K562 (cell line): ENCODE measurements at regions not wholly inside any gene's neighbourhood (a gene's known extent, or its start where the extent isn't known, plus 50 kb on each side); places are given as distances from the start of the nearest gene placed in this dataset.

Experiments
- CBX3 ChIP-seq, 2 experiments: IDR thresholded peaks; 1 replicate in 1 of 2; 2 replicates in 1 of 2; pipeline ENCODE4 v1.6.1; 2012; ENCODE audit warnings: inconsistent platforms in 2 of 2, low read length in 2 of 2, borderline replicate concordance in 1 of 2, control low read depth in 1 of 2
- DACH1 ChIP-seq: fragments of 450-650 bp; IDR thresholded peaks from 2 replicates; pipeline ENCODE4 v1.6.1; 2018; ENCODE audit not compliant: partially characterized antibody
- NBN ChIP-seq: fragments of 450-650 bp; IDR thresholded peaks from 2 replicates; pipeline ENCODE4 v1.6.1; 2016; ENCODE audit warnings: low read depth, mild to moderate bottlenecking
- NONO ChIP-seq, 2 experiments: fragments of 200-400 bp in 1 of 2; fragments of 450-650 bp in 1 of 2; formaldehyde crosslinking in 1 of 2; IDR thresholded peaks; 2 replicates each; pipeline ENCODE4 v1.6.1; 2017; ENCODE audit warnings: low read depth in 2 of 2, mild to moderate bottlenecking in 2 of 2, moderate library complexity in 2 of 2, low read length in 1 of 2
- ZC3H8 ChIP-seq: fragments of 450-650 bp; IDR thresholded peaks from 2 replicates; pipeline ENCODE4 v1.6.1; 2017
- ZNF175 ChIP-seq: fragments of 200-800 bp; sonication (Bioruptor generic); IDR thresholded peaks from 2 replicates; pipeline ENCODE4 v1.6.1; 2016; ENCODE audit warnings: low read depth, mild to moderate bottlenecking, missing genetic modification characterization, missing compliant biosample characterization
- TF ChIP-seq, protein P1 (sequence below): fragments of 450-650 bp; IDR thresholded peaks from 2 replicates; pipeline ENCODE4 v1.6.1; 2016; ENCODE audit warnings: low read depth
- TF ChIP-seq, protein P2 (sequence below): fragments of 450-650 bp; formaldehyde crosslinking; IDR thresholded peaks from 2 replicates; pipeline ENCODE4 v1.4.0; 2022; ENCODE audit warnings: mild to moderate bottlenecking, moderate library complexity

DNA sequence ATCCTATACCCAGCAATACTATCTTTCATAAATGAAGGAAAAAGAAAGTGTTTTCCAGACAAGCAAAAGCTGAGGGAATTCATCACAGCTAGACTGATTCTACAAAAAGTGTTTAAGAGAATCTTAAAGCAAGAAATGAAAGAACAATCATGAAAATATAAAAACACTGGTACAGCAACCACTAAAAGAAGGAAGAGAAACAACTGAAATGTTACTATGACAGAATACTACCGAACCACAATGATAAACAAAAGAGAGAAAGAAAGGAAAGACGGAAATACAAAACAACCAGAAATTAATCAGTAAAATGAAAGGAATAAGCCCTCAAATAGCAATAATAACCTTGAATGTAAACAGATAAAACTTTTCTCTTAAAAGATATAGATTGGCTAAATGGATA lies 110.8 kb upstream of the AFF2 start (continued):
- TF ChIP-seq, protein P1, sequence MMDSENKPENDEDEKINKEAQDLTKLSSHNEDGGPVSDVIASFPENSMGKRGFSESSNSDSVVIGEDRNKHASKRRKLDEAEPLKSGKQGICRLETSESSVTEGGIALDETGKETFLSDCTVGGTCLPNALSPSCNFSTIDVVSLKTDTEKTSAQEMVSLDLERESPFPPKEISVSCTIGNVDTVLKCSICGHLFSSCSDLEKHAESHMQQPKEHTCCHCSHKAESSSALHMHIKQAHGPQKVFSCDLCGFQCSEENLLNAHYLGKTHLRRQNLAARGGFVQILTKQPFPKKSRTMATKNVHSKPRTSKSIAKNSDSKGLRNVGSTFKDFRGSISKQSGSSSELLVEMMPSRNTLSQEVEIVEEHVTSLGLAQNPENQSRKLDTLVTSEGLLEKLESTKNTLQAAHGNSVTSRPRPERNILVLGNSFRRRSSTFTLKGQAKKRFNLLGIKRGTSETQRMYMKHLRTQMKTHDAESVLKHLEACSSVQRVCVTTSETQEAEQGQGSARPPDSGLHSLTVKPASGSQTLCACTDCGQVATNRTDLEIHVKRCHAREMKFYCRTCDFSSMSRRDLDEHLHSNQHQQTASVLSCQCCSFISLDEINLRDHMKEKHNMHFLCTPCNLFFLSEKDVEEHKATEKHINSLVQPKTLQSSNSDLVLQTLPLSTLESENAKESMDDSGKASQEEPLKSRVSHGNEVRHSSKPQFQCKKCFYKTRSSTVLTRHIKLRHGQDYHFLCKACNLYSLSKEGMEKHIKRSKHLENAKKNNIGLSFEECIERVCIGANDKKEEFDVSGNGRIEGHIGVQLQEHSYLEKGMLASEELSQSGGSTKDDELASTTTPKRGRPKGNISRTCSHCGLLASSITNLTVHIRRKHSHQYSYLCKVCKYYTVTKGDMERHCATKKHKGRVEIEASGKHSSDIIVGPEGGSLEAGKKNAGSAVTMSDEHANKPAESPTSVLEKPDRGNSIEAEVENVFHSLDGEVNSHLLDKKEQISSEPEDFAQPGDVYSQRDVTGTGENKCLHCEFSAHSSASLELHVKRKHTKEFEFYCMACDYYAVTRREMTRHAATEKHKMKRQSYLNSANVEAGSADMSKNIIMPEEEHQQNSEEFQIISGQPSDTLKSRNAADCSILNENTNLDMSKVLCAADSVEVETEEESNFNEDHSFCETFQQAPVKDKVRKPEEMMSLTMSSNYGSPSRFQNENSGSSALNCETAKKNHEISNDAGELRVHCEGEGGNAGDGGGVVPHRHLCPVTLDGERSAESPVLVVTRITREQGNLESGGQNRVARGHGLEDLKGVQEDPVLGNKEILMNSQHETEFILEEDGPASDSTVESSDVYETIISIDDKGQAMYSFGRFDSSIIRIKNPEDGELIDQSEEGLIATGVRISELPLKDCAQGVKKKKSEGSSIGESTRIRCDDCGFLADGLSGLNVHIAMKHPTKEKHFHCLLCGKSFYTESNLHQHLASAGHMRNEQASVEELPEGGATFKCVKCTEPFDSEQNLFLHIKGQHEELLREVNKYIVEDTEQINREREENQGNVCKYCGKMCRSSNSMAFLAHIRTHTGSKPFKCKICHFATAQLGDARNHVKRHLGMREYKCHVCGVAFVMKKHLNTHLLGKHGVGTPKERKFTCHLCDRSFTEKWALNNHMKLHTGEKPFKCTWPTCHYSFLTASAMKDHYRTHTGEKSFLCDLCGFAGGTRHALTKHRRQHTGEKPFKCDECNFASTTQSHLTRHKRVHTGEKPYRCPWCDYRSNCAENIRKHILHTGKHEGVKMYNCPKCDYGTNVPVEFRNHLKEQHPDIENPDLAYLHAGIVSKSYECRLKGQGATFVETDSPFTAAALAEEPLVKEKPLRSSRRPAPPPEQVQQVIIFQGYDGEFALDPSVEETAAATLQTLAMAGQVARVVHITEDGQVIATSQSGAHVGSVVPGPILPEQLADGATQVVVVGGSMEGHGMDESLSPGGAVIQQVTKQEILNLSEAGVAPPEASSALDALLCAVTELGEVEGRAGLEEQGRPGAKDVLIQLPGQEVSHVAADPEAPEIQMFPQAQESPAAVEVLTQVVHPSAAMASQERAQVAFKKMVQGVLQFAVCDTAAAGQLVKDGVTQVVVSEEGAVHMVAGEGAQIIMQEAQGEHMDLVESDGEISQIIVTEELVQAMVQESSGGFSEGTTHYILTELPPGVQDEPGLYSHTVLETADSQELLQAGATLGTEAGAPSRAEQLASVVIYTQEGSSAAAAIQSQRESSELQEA = no peak
- no peak for TF ChIP-seq ZC3H8
- TF ChIP-seq NONO (IDR thresholded peaks at IDR 0.05; ENCODE audit: low read depth in 2 of 2, low read length in 1 of 2) = no peak
- no peak for TF ChIP-seq ZNF175 (CRISPR knock-in tag)
- no peak for TF ChIP-seq CBX3 (IDR thresholded peaks at IDR 0.05; ENCODE audit: borderline replicate concordance in 1 of 2, low read length in 2 of 2)
- no peak for TF ChIP-seq NBN
- TF ChIP-seq, protein P2, sequence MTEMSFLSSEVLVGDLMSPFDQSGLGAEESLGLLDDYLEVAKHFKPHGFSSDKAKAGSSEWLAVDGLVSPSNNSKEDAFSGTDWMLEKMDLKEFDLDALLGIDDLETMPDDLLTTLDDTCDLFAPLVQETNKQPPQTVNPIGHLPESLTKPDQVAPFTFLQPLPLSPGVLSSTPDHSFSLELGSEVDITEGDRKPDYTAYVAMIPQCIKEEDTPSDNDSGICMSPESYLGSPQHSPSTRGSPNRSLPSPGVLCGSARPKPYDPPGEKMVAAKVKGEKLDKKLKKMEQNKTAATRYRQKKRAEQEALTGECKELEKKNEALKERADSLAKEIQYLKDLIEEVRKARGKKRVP = no peak
- TF ChIP-seq DACH1 = no peak
